Type B pancreatic cell (in vitro differentiated cells): ENCODE measurements at regions not wholly inside any gene's neighbourhood (a gene's known extent, or its start where the extent isn't known, plus 50 kb on each side); places are given as distances from the start of the nearest gene placed in this dataset.

Experiments used
- DNase-seq: peaks from one replicate; pipeline ENCODE4 v3.0.0; 2021; ENCODE audit warnings: mixed read lengths; ENCODE audit not compliant: unreplicated experiment; ENCODE audit errors: extremely low spot score
- H3K27ac Mint-ChIP-seq: 2 replicates; pipeline ENCODE4 v1.8.0; 2021; ENCODE audit warnings: mild to moderate bottlenecking, mixed read lengths
- H3K27me3 Mint-ChIP-seq: 2 replicates; pipeline ENCODE4 v1.8.0; 2021; ENCODE audit warnings: mixed read lengths
- H3K36me3 Mint-ChIP-seq: 2 replicates; pipeline ENCODE4 v1.8.0; 2021; ENCODE audit warnings: mixed read lengths
- H3K4me1 Mint-ChIP-seq: one replicate; pipeline ENCODE4 v1.8.0; 2021; ENCODE audit warnings: mixed read lengths; ENCODE audit not compliant: unreplicated experiment
- H3K4me3 Mint-ChIP-seq: 2 replicates; pipeline ENCODE4 v1.8.0; 2021; ENCODE audit warnings: mild to moderate bottlenecking, mixed read lengths
- H3K9me3 Mint-ChIP-seq: 2 replicates; pipeline ENCODE4 v1.8.0; 2021; ENCODE audit warnings: mixed read lengths
- TF ChIP-seq, protein P1 (sequence below): fragments of 200-600 bp; sonication (generic); conservative IDR thresholded peaks from 2 replicates; pipeline ENCODE4 v1.5.0; 2021; ENCODE audit warnings: antibody characterized with exemption, mild to moderate bottlenecking

DNA sequence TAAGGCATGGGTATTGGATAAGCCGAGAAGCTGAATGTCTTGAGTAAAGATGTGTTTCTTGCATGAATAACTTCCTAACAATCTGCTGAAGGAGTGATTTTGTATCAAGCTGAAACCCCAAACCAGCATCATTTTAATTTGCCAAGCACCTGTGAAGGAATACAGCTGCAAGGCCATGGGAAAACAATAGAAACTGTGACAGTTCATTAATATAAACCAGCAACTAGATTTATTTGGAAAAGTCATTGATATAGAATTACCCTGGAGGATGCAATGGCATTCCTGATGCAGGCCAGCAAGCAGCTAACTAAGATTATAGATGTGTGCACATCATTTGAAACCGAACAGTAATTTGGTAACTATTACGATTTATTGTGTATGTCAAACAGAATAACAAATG is 155.7 kb upstream of the TCF4 start:
- H3K36me3 Mint-ChIP-seq, result no peaks in the 10 kb centered on the region
- H3K4me3 Mint-ChIP-seq, result no peak overlapping the region
- H3K4me1 Mint-ChIP-seq, result peaks cover 9% of the 10 kb centered on the region
- H3K27me3 Mint-ChIP-seq, result peaks cover 2% of the 10 kb centered on the region
- no peaks in the 10 kb centered on the region for H3K9me3 Mint-ChIP-seq
- DNase-seq, result no peak
- TF ChIP-seq, protein P1, sequence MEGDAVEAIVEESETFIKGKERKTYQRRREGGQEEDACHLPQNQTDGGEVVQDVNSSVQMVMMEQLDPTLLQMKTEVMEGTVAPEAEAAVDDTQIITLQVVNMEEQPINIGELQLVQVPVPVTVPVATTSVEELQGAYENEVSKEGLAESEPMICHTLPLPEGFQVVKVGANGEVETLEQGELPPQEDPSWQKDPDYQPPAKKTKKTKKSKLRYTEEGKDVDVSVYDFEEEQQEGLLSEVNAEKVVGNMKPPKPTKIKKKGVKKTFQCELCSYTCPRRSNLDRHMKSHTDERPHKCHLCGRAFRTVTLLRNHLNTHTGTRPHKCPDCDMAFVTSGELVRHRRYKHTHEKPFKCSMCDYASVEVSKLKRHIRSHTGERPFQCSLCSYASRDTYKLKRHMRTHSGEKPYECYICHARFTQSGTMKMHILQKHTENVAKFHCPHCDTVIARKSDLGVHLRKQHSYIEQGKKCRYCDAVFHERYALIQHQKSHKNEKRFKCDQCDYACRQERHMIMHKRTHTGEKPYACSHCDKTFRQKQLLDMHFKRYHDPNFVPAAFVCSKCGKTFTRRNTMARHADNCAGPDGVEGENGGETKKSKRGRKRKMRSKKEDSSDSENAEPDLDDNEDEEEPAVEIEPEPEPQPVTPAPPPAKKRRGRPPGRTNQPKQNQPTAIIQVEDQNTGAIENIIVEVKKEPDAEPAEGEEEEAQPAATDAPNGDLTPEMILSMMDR, result no peak
- no peak overlapping the region for H3K27ac Mint-ChIP-seq

DNA sequence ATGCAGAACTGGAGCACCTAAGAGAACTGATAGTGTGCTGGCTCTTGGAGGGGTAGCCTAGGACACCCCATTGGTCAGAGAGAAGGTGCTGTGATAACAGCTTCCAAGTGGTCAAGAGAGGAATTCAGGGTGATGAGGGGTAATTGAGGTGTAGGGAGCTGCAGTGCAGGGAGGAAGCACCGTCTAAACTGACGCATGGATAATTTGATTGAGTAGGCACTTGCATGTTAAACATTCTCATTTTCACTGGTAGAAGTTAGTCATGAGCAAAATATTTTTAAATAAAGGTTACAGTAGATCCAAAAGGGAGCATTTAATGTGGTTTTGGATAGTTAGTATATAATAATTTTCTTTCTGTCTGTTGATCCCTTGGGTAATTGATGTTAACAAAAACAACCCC is 155.1 kb upstream of the TCF4 start:
- Mint-ChIP-seq H3K27me3 (peaks cover 4% of the 10 kb centered on the region), H3K27ac (no peak overlapping the region), H3K36me3 (no peaks in the 10 kb centered on the region), H3K4me1 (peaks cover 9% of the 10 kb centered on the region), H3K4me3 (no peak overlapping the region), H3K9me3 (no peaks in the 10 kb centered on the region)
- TF ChIP-seq, protein P1, result no peak
- DNase-seq, result no peak

DNA sequence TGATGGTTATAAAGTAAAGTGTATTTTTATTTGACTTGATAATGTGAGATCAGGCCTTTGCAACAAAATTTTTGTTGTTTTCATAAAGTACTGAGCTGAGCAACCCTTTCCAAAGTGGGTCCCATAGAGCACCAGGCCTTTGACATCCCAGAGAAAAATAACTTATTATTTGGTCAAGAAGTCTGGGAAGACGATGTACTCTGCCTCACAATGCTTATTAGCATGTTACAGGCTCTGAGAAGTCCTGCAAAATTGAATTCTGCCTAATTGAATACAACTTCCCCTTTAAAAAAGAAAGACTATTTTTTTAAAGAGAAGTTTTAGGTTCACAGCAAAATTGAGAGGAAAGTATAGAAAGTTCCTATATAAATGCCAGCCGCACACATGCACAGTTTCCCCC is 151.5 kb upstream of the TCF4 start:
- Mint-ChIP-seq H3K4me3 (no peak overlapping the region), H3K27ac (no peak overlapping the region), H3K9me3 (no peaks in the 10 kb centered on the region), H3K36me3 (no peaks in the 10 kb centered on the region), H3K27me3 (peaks cover 4% of the 10 kb centered on the region), H3K4me1 (peaks cover 9% of the 10 kb centered on the region)
- no peak for DNase-seq
- TF ChIP-seq, protein P1, result no peak

DNA sequence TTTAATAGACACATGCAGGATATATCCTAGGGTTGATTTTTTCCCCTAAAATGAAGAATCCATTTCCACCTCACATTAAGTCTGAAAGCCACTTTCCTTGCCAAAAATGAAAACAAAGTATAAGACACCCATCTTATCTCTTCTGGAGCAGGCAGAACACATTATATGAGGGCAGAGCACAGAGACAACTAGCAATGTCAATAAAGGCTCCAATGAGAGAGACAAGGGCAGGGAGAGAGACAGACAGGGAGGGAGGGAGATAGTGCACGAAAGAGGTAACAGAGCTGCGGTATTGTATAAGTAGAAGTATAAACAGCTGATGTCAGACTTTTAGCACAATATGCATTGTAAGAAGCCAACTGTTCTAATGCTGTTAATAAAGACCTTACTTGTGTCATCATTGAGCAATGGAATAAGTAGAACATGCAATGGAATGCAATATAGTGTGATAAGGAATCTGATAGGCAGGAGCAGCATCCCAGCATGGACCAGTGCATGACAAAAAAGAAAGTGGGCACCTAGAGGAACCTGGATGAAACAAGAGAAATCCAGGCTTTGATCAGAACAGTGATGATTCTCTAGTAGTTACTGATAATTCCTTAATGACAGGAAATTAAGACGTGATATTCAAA is 150.6 kb upstream of the TCF4 start:
- no peaks in the 10 kb centered on the region for H3K9me3 Mint-ChIP-seq
- no peaks in the 10 kb centered on the region for H3K36me3 Mint-ChIP-seq
- no peak overlapping the region for H3K27ac Mint-ChIP-seq
- H3K4me3 Mint-ChIP-seq, result no peak overlapping the region
- TF ChIP-seq, protein P1, result no peak
- DNase-seq, result no peak
- peaks cover 8% of the 10 kb centered on the region for H3K4me1 Mint-ChIP-seq
- H3K27me3 Mint-ChIP-seq, result peaks cover 4% of the 10 kb centered on the region

DNA sequence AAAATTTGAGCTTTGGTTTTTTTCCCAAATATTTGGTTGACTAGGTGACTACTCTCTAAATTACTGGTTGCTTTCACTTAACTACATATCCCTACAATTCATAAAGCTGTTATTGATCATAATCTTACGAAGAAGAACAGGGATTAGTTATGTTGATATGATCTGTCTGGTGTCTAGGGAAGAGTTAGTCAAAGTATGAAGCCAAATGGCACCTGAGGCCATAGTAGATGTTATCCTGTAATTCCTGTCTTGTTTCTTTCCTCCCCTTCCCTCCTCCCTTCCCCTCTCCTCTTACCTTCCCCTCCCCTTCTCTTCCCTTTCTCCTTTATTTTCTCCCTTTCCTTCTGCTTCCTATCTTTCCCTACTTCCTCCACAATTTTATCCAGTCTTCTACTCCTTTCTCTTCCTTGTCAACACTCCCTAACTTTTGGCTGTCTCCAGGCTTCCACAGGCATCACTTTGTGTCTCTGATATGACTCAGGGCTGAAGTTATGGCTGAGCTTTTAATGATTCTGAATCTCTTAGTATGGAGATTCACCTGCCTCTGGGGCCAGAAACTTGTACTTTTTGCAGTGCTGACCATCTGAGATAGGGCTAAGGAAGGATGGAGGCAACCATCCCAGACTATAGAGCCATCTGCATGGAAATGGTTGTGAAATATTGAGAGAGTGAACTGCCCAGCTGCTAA is 149.9 kb upstream of the TCF4 start:
- H3K36me3 Mint-ChIP-seq, result no peaks in the 10 kb centered on the region
- no peaks in the 10 kb centered on the region for H3K9me3 Mint-ChIP-seq
- no peak for DNase-seq
- peaks cover 4% of the 10 kb centered on the region for H3K27me3 Mint-ChIP-seq
- H3K4me3 Mint-ChIP-seq, result no peak overlapping the region
- TF ChIP-seq, protein P1, result no peak
- H3K4me1 Mint-ChIP-seq, result peaks cover 1% of the 10 kb centered on the region
- H3K27ac Mint-ChIP-seq, result no peak overlapping the region
